GM23248 (cell line): ENCODE measurements at regions not wholly inside any gene's neighbourhood (a gene's known extent, or its start where the extent isn't known, plus 50 kb on each side); places are given as distances from the start of the nearest gene placed in this dataset.

Experiments
- EZH2 ChIP-seq: fragments of 200-600 bp; sonication (generic); IDR thresholded peaks from 2 replicates; pipeline ENCODE4 v1.6.1; 2018; ENCODE audit warnings: antibody characterized with exemption, mild to moderate bottlenecking; ENCODE audit not compliant: insufficient read depth, poor library complexity, severe bottlenecking
- EZH2phosphoT487 ChIP-seq: fragments of 200-600 bp; sonication (generic); IDR thresholded peaks from 2 replicates; pipeline ENCODE4 v1.6.1; 2018; ENCODE audit warnings: antibody characterized with exemption, moderate library complexity, mild to moderate bottlenecking, low read depth; ENCODE audit not compliant: insufficient read depth

DNA sequence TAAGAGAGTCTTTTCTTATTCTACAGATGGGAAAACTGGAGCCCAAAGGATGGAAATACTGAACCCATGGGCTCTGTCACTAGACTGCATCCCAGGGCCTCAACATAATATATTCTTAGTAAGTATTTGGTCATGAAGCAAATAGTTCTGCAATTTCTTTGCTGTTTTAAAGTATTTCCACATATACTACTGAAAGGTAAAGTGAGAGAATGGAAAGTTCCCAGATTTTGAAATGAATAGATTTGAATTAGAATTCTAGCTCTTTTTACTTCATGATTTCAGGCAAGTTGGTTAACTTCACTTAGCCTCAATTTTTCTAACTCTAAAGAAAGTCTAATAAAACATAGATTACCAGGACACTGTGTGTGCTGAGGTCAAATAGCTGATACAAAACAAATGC lies 95.6 kb upstream of the FGGY start:
- TF ChIP-seq EZH2, result no peak
- no peak for TF ChIP-seq EZH2phosphoT487
